SH-SY5Y (cell line): ENCODE measurements at regions not wholly inside any gene's neighbourhood (a gene's known extent, or its start where the extent isn't known, plus 50 kb on each side); places are given as distances from the start of the nearest gene placed in this dataset.

Experiments
- GATA2 ChIP-seq: IDR thresholded peaks from 2 replicates; pipeline ENCODE4 v1.6.1; 2011; ENCODE audit warnings: mild to moderate bottlenecking, low read depth, low read length
- GATA3 ChIP-seq: IDR thresholded peaks from 2 replicates; pipeline ENCODE4 v1.6.1; 2011; ENCODE audit warnings: low read depth, mild to moderate bottlenecking, low read length, moderate library complexity

GRCh38 chr2:49224426-49225010 lies 70.2 kb upstream of the FSHR start:
- no peak for TF ChIP-seq GATA2
- no peak for TF ChIP-seq GATA3
